ENCODE measurements at regions not wholly inside any gene's neighbourhood (a gene's known extent, or its start where the extent isn't known, plus 50 kb on each side); places are given as distances from the start of the nearest gene placed in this dataset.

GRCh38 chr14:55927028-55927427, 191.2 kb upstream of the PELI2 start:
- TF ChIP-seq, protein P1, sequence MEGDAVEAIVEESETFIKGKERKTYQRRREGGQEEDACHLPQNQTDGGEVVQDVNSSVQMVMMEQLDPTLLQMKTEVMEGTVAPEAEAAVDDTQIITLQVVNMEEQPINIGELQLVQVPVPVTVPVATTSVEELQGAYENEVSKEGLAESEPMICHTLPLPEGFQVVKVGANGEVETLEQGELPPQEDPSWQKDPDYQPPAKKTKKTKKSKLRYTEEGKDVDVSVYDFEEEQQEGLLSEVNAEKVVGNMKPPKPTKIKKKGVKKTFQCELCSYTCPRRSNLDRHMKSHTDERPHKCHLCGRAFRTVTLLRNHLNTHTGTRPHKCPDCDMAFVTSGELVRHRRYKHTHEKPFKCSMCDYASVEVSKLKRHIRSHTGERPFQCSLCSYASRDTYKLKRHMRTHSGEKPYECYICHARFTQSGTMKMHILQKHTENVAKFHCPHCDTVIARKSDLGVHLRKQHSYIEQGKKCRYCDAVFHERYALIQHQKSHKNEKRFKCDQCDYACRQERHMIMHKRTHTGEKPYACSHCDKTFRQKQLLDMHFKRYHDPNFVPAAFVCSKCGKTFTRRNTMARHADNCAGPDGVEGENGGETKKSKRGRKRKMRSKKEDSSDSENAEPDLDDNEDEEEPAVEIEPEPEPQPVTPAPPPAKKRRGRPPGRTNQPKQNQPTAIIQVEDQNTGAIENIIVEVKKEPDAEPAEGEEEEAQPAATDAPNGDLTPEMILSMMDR (IDR thresholded peaks at IDR 0.05; ENCODE audit: borderline replicate concordance, extremely low read depth, low read length, poor library complexity, severe bottlenecking): no peak
- TF ChIP-seq EZH2 (IDR thresholded peaks at IDR 0.05; ENCODE audit: borderline replicate concordance, low read depth, low read length, severe bottlenecking): no peak

All from DND-41 (cell line).